WTC11 (cell line): ENCODE measurements at regions not wholly inside any gene's neighbourhood (a gene's known extent, or its start where the extent isn't known, plus 50 kb on each side); places are given as distances from the start of the nearest gene placed in this dataset.

Experiments
- CREB1 ChIP-seq: sonication (generic); formaldehyde crosslinking; IDR thresholded peaks from 2 replicates; pipeline ENCODE4 v1.8.0; 2023; ENCODE audit warnings: mild to moderate bottlenecking, missing genetic modification reagents
- CTCF ChIP-seq: fragments of 200-600 bp; IDR thresholded peaks from 2 replicates; pipeline ENCODE4 v1.8.0; 2022; ENCODE audit warnings: antibody characterized with exemption
- E2F1 ChIP-seq: sonication (generic); formaldehyde crosslinking; IDR thresholded peaks from 2 replicates; pipeline ENCODE4 v1.8.0; 2022; ENCODE audit warnings: mild to moderate bottlenecking, missing genetic modification reagents
- GTF2I ChIP-seq: fragments of 250-450 bp; sonication (Bioruptor Pico); conservative IDR thresholded peaks from 2 replicates; pipeline ENCODE4 v1.4.0; 2021; ENCODE audit warnings: mild to moderate bottlenecking
- PREB ChIP-seq: sonication (generic); formaldehyde crosslinking; IDR thresholded peaks from 2 replicates; pipeline ENCODE4 v1.8.1; 2022; ENCODE audit warnings: mild to moderate bottlenecking, missing genetic modification reagents, moderate library complexity, borderline replicate concordance
- SMAD3 ChIP-seq: sonication (generic); formaldehyde crosslinking; IDR thresholded peaks from 2 replicates; pipeline ENCODE4 v1.8.0; 2022; ENCODE audit warnings: missing genetic modification reagents, mild to moderate bottlenecking, borderline replicate concordance
- USF1 ChIP-seq: sonication (generic); formaldehyde crosslinking; IDR thresholded peaks from 2 replicates; pipeline ENCODE4 v1.8.0; 2022; ENCODE audit warnings: mild to moderate bottlenecking, missing genetic modification reagents
- ZNF232 ChIP-seq: sonication (generic); formaldehyde crosslinking; IDR thresholded peaks from 2 replicates; pipeline ENCODE4 v1.8.0; 2022; ENCODE audit warnings: mild to moderate bottlenecking, missing genetic modification reagents

GRCh38 chr10:78139341-78139740, 105.7 kb downstream of the RPS24 start:
- TF ChIP-seq CREB1 (CRISPR knock-in tag) (no peak), SMAD3 (CRISPR knock-in tag) (no peak), GTF2I (CRISPR knock-in tag) (no peak), CTCF (no peak), ZNF232 (CRISPR knock-in tag) (no peak), E2F1 (CRISPR knock-in tag) (no peak), PREB (CRISPR knock-in tag) (no peak), USF1 (CRISPR knock-in tag) (no peak)
